Dermis microvascular lymphatic vessel endothelial cell (primary cell): ENCODE measurements at regions not wholly inside any gene's neighbourhood (a gene's known extent, or its start where the extent isn't known, plus 50 kb on each side); places are given as distances from the start of the nearest gene placed in this dataset.

Source experiments
- DNase-seq, 2 donors: peaks; one replicate each; pipeline versions ENCODE4 v3.0.0 to v3.0.0-alpha.2; 2010; ENCODE audit warnings: low read depth in 2 of 2

DNA sequence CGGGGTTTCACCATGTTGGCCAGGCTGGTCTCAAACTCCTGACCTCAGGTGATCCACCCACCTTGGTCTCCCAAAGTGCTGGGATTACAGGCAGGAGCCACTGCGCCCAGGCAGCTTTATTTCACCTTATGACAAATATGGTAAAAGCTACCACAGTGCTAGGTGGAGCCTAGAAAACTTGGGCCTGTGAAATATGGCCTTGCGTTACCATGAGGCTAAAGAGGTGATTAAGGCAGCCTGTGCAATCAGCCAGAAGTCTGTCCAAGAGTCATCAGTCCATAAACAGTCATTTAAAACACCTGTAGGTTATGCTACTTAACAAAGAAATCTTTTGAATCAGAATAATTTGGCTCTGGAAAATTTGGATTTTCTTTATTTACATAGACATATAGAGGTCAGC lies 114.8 kb upstream of the ANKH start:
- DNase-seq = no peak

DNA sequence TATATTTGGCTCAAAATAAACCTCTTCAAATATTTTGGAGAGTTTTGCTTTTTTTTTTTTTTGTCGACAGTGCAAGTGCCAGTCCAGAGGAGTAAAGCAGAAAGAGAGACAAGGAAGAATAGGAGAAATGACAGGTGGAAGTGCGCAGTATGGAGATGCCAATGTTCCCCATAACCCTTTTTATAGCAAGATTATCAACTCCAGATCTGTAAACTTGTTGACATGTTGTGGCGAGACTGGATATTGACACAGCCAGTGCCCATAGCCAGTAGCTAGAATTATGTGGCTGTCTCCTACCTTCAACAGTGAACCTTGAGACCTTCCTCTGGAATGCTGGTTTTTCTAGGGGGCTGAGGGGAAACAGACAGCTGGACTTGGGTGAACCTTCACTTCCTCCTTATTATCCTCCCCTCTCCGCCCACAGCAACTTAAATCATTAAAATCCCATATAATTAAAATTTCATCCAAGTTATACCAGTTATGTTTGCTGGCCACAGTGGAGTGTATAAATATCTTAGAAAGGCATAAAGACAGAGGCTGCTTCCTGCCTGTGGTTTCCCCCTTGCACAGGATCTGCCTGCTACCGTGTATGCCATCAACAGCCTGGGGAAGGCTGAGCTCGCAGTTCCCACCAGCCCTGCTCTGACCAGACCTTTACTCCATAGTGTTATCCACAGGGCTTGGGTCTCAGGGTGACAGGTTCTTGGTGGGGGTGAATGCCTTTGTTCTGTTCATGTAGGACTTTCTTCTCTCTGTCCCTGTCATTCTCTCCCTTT lies 112.3 kb upstream of the ANKH start:
- no peak for DNase-seq

DNA sequence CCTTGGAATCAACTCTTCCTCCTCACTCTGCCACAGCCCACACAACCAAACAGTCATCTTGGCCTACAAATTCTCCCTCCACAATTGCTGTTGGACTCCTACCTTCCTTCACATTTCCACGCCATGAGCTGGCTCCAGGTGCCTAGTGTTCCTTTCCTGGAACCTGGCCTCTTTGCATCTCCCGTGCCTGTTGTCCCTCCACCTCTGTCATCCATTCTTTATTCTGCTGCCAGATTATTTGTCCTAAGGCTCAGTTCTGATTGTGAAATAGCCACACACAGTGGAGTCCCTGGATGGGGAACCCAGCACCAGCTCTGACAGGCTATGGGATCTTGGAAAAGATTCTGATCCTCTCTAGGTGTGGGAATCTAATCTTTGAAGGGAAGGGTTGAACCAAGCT lies 109.1 kb upstream of the ANKH start:
- DNase-seq = no peak

DNA sequence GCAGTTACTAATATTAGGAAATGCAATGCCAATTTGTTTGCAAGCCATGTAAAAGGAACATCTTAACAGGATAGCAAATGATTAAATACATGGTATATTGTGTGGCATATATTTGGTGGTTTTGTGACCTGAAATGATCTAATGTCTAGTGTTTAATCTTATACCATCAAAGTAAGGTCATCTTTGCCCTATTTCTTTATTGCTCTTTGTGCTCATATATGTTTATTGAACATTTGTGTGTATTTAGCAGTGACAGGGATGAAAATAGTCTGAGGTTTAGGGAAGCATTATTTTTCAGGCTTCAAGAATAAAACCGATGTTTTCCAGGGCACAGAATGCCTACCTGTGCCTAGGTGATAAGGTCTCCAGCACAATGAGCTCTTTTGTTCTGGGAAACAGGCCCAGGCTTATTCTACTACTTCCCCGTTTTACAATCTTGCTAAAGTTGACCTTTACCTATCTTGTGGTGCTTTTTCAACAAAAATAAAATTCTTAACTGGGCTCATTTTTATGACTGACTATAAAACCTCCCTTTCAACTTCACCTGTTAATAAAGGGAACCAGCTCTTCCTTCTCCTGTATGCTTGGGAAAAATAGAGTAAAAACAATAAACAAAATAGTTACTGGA lies 105.6 kb upstream of the ANKH start:
- no peak for DNase-seq

DNA sequence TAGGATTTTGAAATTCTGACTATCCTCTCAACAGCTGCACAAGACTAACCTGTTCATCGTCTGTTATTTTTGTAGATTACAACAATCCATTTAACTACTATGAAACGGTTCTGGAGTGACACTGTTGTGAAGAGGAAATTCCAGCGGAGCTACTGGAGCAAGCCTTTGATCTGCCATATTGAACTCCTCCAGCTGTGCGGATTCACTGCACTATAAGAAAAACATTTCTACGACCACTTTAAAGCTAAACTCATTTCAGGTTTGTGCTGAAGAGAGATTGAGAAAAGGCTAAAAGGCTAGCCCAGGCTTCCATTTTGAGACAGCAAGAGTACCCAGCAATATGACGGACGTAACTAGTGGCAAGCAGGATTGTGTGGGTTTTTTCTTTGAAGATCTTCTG lies 104.9 kb upstream of the ANKH start:
- DNase-seq = no peak

DNA sequence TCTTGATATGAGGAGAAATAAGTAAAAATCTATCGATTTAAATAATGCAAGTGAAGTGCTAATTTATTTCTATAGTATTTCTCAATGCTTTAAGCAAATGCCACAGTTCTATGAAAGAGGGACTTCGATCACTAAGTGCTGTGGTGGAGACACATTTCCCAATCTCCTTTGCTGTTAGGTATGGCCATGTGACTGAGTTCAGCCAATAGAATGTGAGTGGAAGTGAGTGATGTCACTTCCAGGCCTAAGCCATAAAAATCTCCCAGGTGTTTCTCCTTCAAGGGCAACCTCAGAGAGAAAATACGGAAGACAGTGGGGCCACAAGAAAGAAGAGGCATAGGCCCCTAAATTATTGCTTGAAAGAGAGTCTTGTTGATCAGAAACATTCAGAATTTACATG lies 100.3 kb upstream of the ANKH start:
- DNase-seq = no peak

DNA sequence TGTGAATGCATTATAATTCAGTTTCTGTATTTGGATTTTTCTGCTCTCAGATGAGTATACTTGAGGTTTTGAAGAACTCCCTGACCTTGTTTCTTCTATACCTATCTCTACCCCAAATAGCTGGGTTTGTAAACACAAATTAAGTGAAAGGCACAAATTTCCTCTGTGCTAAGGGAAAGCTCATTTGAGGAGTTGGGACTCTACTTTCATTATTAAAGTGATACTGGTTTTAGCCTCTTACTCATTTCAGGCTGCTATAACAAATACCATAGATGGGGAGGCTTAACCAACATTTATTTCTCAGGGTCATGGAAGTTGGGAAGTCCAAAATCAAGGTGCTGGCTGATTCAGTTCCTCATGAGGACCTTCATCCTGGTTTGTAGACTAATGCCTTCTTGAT lies 97.2 kb upstream of the ANKH start:
- no peak for DNase-seq

DNA sequence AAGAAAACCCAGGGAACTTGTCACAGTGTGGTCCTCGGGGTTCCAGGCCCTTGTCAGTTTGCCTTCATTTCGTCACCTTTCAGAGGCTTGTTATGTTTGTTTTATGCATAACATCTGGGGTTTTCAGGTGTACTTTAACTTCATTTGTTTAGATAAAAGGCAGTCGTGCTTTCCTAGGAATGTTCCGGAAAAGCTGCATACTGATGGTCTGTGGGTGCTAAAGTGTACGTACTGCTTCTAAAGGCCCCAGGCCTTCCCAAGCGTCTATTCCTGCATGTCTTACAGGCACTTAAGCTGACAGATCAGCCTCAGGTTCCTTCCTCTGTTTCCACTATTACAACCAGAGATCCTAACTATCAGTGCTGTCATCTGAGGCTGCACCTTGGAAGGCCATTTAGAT lies 95.6 kb upstream of the ANKH start:
- DNase-seq = no peak

DNA sequence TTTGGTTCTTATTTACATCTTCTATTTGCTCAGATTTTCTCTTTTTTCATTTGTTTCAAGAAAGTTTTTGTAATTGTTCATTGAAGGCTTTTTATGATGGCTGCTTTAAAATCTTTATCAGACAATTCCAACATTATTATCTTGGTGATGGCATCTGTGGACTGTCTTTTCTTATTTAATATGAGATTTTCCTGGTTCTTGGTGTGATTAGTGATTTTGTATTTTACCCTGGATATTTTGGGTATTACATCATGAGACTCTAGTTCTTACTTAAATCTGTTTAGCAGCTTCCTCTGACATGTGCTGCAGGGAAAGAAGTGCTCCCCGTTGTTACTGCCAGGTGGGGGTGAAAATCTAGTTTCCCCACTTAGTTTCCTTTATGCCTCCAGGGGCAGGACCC lies 94.2 kb upstream of the ANKH start:
- DNase-seq = no peak

DNA sequence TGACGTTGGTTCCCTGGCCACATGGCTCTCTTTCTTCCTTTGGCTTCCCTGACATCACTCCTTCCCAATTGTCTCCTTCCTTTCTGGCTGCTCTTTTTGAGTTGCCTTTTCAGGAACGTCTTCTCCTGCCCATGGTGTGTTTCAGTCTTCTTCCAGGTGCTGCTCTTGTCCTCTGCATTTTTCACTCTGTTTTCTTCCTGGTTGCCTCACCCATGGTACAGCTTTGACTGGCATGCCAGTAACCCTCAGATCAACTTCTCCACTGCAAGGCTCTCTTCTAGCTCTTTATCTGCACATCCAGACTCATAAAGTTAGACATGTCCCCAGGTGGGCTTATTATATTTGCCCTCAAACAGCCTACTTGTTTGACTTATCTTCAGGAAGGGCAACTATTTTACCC lies 91.0 kb upstream of the ANKH start:
- DNase-seq = no peak

DNA sequence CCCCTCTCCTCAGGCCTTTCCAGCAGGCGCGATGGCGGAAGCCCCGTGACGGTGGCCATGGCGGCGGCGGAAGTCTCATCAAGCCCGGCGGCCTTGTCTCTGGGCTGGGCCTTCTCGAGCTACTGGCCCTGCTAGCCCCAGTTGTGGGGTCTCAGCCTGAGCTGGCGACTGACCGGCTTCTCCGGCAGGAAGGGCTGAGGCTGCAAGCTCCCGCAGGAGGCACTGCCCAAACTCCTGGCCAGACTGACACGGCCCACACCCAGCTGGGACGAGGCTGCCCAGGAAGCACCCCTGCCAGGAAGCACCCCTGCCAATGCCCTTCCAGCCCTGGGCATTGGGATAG lies 88.5 kb upstream of the ANKH start:
- no peak for DNase-seq

DNA sequence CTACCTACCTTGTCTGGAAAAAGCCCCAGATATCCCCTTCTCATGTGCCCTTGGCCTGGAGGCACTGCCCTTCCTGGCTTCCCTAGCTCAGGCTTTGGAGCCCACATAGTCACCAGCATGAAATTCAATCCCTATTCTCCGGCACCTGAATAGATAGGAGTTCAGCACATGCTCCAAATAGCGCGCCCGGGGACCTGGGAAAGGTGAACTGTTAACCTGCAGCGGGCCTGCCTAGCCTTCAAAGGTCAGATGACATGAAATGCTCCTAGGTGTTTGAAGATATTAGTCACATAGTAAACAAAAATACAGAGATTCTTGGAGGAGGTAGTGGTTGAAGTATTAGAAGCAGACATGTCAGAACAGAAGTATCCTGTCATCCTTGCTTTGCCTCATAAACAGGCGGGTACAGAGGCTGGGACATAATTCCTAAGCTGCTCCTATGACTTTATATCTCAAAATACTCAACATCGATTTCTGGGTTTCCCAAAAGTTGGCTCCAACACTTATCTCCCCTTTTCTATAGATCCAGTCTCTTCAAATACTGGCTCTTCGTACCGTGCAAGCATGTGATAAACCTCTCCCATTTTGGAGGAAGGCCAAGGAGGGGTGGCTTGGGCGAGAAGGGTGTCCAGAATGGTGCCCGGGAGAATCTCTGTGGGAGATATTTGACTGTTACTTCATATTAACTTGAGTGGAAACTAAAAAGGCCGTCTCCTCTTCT lies 88.0 kb upstream of the ANKH start:
- no peak for DNase-seq

DNA sequence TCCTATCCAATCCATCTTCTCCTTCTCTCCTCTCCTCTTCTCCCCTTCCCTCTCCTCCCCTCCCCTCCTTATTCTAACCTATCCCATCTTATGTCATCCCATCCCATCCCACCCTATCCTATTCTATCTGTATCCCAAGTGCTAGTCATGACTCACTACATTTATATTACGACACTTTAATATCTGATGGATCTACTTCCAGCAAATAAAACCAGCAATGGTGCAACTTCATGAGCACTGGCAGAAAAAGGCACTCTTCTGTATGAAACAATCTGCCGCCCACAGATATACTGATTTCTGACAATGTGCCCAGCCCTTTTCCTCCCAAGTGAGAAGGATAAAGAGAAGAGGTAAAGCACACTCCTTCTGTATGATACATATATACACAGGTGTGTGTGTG lies 86.6 kb upstream of the ANKH start:
- DNase-seq = no peak

DNA sequence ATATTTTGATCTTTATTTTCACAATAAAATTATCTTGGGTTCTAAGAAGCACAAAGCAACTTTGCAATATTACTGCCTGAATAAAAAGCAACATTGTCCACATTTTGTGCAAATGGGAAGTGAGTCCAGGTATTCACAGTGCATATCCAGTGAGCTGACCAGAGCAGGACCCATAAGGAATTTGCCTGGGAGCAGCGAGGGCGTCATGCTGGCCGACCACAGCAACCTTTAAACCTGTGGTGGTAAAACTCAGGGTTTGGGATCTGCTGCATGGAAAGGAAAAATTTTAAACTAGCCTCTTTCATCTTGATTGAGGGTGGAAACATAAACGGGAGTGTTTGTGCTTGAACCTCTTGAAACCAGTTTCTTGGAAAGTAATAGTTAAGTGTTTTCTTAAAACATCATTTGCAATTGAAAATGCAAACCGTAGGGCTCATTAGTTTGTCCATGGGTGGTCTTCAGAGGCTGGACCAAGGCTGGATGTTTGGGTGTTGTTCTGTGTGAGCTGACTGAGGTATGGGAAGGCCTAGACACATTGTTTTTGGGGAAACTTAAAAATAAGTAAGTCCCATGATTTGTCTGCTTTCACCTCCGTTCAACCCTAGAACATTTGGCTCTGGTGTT lies 85.0 kb upstream of the ANKH start:
- DNase-seq = no peak

DNA sequence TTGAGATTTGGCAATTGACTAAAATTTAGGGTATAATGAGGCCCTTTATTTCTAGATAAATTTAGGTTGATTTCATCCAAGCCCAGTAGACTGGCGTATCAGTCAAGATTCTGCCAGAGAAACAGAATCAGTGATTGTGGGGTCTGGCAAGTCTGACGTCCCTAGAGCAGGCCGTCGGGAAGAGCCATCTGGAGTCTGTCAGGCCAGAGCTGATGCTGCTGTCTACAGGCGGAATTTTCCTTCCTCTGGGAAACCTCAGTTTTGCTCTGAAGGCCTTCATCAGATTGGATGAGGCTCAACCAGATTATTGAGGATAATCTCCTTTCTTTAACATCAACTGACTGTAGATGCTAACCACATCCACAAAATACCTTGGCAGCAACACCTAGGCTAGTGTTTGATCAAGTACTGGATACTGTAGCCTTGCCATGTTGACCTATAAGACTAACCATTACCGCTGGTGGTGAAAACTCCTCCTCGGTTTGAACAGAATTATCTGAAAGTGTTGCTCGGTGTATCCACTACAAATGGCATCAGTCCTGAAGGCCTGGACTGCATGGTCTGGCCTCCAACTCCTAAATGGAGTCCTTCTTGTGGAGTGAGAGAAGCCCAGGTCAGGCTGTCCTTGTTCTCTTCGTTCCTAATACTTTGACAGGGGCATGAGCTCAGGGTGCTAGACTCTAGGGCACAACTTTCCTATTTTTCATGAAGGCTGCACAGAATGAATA lies 83.2 kb upstream of the ANKH start:
- DNase-seq = no peak

DNA sequence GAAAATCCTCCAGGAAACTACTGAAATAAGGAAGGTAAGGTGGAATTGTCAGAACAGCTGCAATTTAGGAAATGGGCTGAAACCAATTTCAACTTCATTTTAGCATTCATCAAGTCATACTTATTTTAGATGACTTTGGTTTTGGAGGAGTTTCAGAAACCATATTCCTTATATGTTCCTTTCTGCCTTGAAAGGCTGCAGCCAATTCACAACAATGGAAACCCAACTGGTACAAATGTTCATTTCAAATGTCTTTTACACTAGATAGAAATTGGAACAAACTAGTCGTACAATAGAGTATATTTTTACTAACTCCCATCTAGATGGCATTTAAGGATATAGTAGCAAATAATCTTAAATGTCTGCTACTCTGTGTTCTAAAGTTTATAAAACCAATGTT lies 82.6 kb upstream of the ANKH start:
- DNase-seq = no peak

DNA sequence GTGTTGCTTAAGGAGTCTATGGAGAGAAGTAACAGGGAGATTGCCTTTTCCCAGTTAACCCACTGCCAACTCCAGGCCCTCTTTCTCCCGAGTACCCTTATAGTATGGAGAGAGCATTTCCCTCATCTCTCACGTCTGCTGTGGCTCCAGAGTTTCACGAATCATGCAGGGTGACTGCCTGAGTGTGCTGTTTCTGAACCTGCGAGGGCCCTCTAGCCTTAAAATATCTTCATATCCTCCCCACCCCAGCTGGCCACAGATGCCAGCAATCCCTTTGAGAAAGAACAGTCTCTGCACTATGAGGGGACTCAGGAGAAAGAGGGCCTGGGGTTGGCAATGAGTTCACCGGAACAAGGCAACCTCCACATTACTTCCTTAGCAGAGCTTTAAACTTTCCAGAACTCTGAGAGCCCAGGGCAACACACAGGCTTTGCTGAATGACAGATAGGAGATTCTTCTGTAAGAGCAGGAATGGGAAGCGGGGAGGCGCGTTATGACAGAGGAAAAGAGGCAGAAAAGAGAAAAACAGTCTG lies 81.6 kb upstream of the ANKH start:
- no peak for DNase-seq

DNA sequence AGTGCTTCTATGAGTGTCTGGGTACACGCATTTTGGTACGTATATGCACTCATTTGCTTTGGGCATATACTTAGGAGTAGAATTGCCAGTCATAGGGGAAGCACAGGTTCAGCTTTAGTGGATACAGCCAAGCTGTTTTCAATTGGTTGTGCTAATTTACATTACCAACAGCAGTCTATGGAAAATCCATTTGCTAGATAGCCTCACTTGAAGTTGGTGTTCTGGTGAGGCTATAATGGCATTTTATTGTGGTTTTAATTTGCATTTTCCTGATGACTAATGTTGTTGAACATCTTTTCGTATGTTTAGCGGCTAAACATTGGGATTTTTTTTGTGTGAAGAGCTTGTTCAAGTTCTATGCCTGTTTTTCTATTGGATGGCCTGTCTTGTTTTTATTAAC lies 76.8 kb upstream of the ANKH start:
- no peak for DNase-seq

DNA sequence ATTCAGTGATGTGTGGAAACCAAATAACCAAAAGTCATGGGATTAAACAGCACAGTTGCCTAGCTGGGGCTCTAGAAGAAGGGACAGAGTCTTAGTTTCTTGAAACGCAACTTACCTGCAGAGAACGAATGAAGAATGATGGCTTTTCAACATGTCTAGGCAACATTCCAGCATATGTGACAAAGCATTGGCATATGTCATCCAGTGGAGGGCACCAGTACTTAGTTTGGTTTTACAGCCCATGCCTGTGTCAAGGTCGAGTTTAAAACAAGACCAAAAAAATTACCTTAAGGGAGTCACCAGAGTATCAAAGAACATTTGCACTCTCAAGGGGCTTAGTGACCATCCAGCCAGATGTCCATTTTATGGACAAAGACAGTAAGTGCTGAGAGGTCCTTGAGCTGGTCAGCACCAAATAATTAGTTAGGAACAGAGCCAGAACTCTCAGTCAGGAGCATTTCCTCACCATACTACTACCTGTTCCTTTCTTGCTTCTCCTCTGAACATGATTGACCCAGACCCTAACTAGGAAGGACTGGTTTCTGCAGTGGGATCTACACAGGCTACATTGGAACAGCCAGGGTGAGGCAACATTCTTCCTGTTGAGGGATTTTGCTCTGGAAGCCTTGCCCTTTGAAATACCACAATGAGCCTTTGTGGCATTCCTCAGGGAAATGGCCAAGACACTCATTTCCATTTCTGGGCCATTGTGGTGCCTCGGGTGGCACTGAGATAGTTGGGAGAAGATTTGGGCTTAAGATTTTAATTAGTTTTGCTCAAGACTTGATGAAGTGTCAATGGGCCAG lies 75.4 kb upstream of the ANKH start:
- peak; percentile 15 to 41 for DNase-seq

DNA sequence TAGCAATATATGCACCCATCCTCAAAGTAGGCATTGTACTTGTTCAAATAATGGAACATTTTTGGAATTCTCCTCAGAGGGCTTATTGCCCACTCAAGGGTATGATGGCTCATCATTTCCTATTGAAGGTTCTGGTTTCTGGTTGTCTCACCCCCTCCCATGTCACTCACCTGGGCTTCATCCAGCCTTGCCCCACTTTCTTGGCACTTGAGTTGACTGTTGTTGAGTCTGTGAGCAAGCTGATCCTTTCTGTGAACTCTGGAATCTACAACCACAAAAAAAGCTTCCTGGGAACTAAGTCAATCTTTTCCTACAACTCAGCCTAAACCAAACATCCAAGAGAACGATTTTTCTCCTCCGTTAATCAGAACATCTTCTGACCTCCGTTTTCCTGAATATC lies 73.9 kb upstream of the ANKH start:
- DNase-seq = no peak

DNA sequence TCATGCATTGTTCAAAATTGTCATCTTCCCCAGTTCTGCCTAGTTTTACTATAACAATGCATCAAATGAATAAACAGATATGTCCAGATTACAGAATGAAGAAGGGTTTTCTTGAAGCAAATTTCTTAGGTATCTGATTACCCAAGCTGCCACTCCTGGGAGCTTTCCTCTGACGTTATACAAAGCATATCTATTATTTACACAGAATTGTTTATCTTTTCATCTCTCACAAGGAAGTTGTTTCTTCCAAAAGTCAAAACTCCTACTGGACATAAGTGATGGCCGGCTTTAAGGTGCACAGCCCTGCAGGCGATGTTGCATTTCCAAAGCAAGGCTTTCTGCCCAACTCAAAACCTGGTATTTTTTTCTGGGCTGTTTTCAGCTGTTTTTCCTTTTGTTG lies 73.4 kb upstream of the ANKH start:
- no peak for DNase-seq
